ENCODE measurements at regions not wholly inside any gene's neighbourhood (a gene's known extent, or its start where the extent isn't known, plus 50 kb on each side); places are given as distances from the start of the nearest gene placed in this dataset.
A peak's percentile ranks its signal among the peaks of the same experiment; 100 is the strongest.

DNA sequence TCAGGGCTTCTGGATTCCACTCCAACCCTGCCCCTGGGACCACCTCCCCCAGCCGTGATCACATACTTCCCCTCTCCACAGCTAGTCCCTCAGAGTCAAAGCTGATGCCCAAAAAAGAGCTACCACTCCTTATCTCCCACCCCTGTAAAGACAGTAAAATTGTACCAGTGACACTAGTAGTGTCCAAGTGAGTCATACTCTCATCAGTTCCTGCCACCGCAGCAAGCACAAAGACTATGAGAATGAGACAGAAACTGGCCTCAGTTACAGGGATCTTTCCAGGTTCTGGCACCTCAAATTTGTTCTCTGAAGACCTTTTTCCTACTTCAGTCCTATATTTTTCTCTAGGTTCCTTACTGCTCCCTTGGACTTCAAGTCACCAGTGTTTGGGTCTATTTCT is 144.2 kb downstream of the SPRY2 start:
- H3K9me3 Mint-ChIP-seq: peaks cover 3% of the 10 kb centered on the region
- no peaks in the 10 kb centered on the region for H3K27me3 Mint-ChIP-seq
- H3K4me1 Mint-ChIP-seq: no peaks in the 10 kb centered on the region
- no peak overlapping the region for H3K4me3 Mint-ChIP-seq
- H3K27ac Mint-ChIP-seq (ENCODE audit: low read depth): no peak overlapping the region
- no peak for DNase-seq (ENCODE audit: low spot score in 2 of 2)
- no peak for ATAC-seq (replicated peaks; ENCODE audit: extremely low read depth, poor library complexity, severe bottlenecking)
- no peaks in the 10 kb centered on the region for H3K36me3 Mint-ChIP-seq (ENCODE audit: insufficient read depth)

DNA sequence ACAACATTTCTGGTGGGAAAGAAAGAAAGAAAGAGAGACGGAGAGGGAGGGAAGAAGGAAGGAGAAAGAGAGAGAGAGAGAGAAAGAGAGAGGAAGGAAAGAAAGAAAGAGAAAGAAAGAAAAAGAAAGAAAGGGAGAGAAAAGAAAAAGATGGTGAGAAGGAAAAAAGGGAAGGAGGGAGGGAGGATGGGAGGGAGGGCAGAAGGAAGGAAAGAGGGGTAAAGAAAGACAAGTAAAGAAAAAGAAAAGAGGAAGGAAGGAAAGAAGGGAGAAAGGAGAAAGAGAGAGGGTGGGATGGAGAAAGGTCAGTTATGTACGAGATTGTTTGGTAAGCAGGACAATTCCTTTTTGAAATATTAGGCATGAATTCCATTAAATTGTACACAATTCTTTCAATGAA is 145.3 kb downstream of the SPRY2 start:
- Mint-ChIP-seq H3K27ac (ENCODE audit: low read depth) (no peak overlapping the region), H3K9me3 (no peaks in the 10 kb centered on the region), H3K4me3 (no peak overlapping the region), H3K36me3 (ENCODE audit: insufficient read depth) (no peaks in the 10 kb centered on the region), H3K27me3 (no peaks in the 10 kb centered on the region), H3K4me1 (no peaks in the 10 kb centered on the region)
- no peak for ATAC-seq (replicated peaks; ENCODE audit: extremely low read depth, poor library complexity, severe bottlenecking)
- DNase-seq (ENCODE audit: low spot score in 2 of 2): no peak

DNA sequence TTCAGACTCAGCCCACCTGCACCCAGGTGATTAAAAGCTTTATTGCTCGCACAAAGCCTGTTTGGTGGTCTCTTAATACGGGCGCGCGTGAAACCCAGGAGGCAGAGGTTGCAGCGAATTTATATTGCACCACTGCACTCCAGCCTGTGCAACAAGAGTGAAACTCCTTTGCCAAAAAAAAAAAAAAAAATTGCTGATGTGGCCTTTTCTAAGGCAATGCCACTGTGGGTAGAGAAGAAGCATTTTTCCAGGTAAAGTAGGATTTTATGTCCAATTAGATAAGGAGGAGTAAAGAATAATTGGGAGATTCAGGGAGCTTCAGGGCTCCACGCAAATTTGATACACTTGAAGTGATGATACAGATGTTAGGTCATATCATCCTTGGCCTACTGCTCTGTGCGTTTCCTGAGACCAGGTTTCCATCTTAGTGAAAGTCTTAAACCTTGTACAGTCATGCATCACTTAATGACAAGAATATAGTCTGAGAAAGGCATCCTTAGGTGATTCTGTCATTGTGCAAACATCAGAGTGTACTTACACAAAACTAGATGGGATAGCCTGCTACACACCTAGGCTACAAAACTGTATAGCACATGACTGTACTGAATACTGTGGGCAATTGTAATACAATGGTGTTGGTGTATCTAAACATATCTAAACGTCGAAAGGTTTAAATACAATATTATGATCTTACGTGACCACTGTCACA is 150.9 kb downstream of the SPRY2 start:
- H3K9me3 Mint-ChIP-seq: no peaks in the 10 kb centered on the region
- no peak overlapping the region for H3K27ac Mint-ChIP-seq (ENCODE audit: low read depth)
- H3K27me3 Mint-ChIP-seq: no peaks in the 10 kb centered on the region

DNA sequence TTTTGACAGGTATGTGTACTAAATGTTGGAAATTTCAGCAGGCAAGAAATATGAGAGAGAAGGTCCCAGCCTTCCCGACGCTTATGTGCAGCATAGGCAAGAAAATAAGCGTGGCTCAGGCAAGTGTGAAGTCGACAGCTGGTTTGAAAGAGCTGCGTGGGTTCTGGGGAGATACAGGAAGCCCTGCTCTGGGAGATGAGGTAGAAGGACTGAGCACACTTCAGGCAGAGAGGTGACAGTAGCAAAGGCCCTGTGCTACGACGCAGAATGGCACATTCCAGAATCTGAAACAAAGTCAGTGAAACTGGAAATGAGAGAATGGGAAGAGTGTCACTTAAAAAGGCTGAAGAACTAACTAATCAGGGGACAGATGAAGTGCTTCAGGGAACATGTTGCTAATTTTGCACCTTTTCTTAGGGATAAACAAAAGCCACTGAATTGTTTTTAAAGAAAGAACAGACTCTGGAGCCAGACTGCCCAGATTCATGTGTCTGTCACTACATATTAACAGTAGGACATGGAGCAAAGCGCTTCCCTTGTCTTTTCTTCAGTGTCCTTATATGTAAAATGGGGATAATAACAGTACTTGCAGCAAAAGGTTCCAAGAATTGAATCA is 160.1 kb downstream of the SPRY2 start:
- Mint-ChIP-seq H3K4me3 (no peak overlapping the region), H3K27ac (ENCODE audit: low read depth) (no peak overlapping the region), H3K4me1 (no peaks in the 10 kb centered on the region), H3K36me3 (ENCODE audit: insufficient read depth) (no peaks in the 10 kb centered on the region), H3K27me3 (no peaks in the 10 kb centered on the region), H3K9me3 (peaks cover 5% of the 10 kb centered on the region)
- ATAC-seq (replicated peaks; ENCODE audit: extremely low read depth, poor library complexity, severe bottlenecking) (no peak), DNase-seq (ENCODE audit: low spot score in 2 of 2) (no peak)

More for the DNA sequence above, 150.9 kb downstream of the SPRY2 start:
- no peaks in the 10 kb centered on the region for H3K4me1 Mint-ChIP-seq
- no peak for ATAC-seq (replicated peaks; ENCODE audit: extremely low read depth, poor library complexity, severe bottlenecking)
- no peak for DNase-seq (ENCODE audit: low spot score in 2 of 2)
- H3K36me3 Mint-ChIP-seq (ENCODE audit: insufficient read depth): no peaks in the 10 kb centered on the region
- H3K4me3 Mint-ChIP-seq: no peak overlapping the region

DNA sequence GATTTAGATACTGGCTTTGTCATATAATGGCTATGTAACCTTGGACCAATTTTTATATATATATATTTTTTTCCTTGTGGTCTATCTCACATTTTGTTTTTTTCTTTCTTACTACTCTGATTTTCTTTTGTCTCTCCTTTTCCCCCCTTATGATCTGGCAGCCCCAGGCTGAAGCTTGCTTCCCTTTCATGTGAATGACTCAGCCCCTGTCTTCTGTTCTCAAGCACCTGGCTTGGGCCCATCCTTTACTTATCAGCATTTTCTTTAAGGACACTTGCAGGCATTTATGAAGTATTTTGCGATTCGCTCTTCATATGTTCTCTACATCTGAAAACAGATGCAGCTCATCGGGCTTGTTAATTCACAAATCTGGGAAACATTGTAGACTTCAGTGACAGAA is 163.6 kb downstream of the SPRY2 start:
- no peak for ATAC-seq (replicated peaks; ENCODE audit: extremely low read depth, poor library complexity, severe bottlenecking)

DNA sequence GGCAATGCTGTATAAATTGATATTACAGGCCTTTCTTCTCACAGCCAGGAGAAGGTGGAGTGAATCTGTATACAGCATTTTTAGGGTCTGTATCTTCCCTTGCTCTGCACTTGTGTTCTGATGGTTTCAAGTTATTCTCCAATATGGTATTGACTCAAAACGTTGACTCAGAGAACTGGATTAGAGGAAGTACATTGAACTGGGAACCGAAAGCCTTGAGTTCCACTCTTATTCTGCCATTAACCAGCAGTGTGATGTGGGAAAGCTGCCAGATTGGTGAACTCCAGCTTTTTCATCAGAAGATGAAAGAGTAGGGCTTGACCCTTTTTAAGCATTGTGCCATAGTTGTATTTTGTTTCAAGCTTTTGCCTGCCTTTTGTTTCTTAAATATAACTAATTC is 167.7 kb downstream of the SPRY2 start:
- no peaks in the 10 kb centered on the region for H3K36me3 Mint-ChIP-seq (ENCODE audit: insufficient read depth)
- H3K27ac Mint-ChIP-seq (ENCODE audit: low read depth): no peak overlapping the region
- H3K4me3 Mint-ChIP-seq: no peak overlapping the region
- no peaks in the 10 kb centered on the region for H3K27me3 Mint-ChIP-seq
- H3K4me1 Mint-ChIP-seq: no peaks in the 10 kb centered on the region
- DNase-seq (ENCODE audit: low spot score in 2 of 2) (no peak), ATAC-seq (replicated peaks; ENCODE audit: extremely low read depth, poor library complexity, severe bottlenecking) (no peak)
- peaks cover 5% of the 10 kb centered on the region for H3K9me3 Mint-ChIP-seq

More for the DNA sequence above, 163.6 kb downstream of the SPRY2 start:
- peaks cover 5% of the 10 kb centered on the region for H3K9me3 Mint-ChIP-seq
- no peak overlapping the region for H3K4me3 Mint-ChIP-seq
- H3K4me1 Mint-ChIP-seq: no peaks in the 10 kb centered on the region
- H3K36me3 Mint-ChIP-seq (ENCODE audit: insufficient read depth): no peaks in the 10 kb centered on the region
- no peak overlapping the region for H3K27ac Mint-ChIP-seq (ENCODE audit: low read depth)
- no peaks in the 10 kb centered on the region for H3K27me3 Mint-ChIP-seq
- DNase-seq (ENCODE audit: low spot score in 2 of 2): no peak

DNA sequence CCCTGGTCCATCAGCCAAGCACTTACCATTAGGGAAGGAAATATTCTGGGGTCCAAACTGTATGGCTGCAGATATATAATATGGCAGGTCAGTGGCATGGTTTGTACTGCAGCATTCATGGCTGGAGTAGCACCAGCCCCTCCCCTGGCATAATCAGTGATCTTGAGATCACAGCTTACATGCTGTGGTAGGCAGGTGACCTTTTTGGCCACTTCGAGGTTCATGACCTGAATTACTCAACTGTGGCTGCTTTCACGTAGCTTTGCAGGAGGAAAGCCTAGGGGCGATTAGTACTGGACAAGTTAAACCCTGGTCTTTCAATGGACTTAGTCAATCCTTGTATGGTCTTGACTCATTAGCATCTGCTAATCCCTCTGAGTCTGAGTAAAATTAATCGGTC is 169.8 kb downstream of the SPRY2 start:
- no peak for ATAC-seq (replicated peaks; ENCODE audit: extremely low read depth, poor library complexity, severe bottlenecking)
- no peaks in the 10 kb centered on the region for H3K36me3 Mint-ChIP-seq (ENCODE audit: insufficient read depth)
- H3K4me3 Mint-ChIP-seq: no peak overlapping the region
- no peak overlapping the region for H3K27ac Mint-ChIP-seq (ENCODE audit: low read depth)
- H3K27me3 Mint-ChIP-seq: no peaks in the 10 kb centered on the region
- peaks cover 5% of the 10 kb centered on the region for H3K9me3 Mint-ChIP-seq
- no peaks in the 10 kb centered on the region for H3K4me1 Mint-ChIP-seq
- no peak for DNase-seq (ENCODE audit: low spot score in 2 of 2)

DNA sequence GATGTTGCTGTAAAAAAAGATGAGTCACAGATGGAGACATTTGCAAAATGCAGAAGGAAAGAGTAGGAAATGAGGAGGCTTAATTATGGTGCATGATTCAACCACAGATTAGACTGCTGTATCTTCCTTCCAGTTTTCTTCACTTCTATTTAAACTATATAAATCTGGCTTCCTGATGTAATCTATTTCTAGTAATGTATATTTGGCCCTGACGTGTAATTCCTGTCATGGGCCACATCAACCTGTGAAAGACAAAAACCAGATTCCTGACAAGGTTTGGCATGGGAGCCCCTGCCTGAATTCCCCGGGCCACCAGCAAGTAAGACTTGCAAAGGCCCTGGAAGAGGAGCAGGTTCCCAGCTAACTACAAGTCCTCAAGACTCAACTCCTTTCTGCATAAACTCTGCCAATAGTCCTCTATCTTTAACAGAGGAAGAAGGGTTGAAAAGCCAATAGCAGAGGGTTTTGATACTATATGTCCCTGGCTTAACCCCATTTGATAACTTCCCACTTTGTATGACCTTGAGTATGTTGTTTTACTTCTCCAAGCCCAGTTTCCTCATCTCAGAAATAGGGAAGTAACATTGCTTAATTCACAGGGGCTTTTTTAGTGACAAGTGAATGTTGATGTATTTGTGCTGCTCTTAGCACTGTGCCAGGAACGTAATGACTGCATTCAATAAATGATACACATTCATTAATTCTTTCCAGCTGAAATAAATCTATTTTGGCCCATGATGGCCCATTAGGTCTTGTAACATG is 172.7 kb downstream of the SPRY2 start:
- no peaks in the 10 kb centered on the region for H3K27me3 Mint-ChIP-seq
- no peaks in the 10 kb centered on the region for H3K4me1 Mint-ChIP-seq
- no peaks in the 10 kb centered on the region for H3K36me3 Mint-ChIP-seq (ENCODE audit: insufficient read depth)
- DNase-seq (ENCODE audit: low spot score in 2 of 2) (no peak), ATAC-seq (replicated peaks; ENCODE audit: extremely low read depth, poor library complexity, severe bottlenecking) (peak; percentile 49)
- no peak overlapping the region for H3K27ac Mint-ChIP-seq (ENCODE audit: low read depth)
- H3K9me3 Mint-ChIP-seq: peaks cover 9% of the 10 kb centered on the region
- H3K4me3 Mint-ChIP-seq: no peak overlapping the region

DNA sequence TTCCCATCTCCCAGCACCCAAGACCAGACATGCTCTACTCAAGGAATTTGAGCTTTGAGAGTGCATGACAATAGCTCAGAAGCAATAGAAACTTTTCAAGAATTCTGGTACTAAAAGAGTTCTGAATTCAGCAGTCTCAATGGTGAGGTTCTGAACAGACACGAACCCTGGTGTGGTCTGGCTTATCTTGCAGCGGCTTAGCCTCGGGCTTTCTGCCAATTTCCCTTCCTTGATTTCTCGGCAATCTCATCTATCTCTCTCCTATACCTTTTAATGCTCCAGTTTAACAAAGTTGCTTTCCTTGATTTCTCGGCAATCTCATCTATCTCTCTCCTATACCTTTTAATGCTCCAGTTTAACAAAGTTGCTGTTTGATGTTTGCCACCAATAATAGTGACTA is 174.6 kb downstream of the SPRY2 start:
- DNase-seq (ENCODE audit: low spot score in 2 of 2) (no peak), ATAC-seq (replicated peaks; ENCODE audit: extremely low read depth, poor library complexity, severe bottlenecking) (no peak)
- no peaks in the 10 kb centered on the region for H3K4me1 Mint-ChIP-seq
- H3K9me3 Mint-ChIP-seq: peaks cover 10% of the 10 kb centered on the region
- no peak overlapping the region for H3K4me3 Mint-ChIP-seq
- H3K36me3 Mint-ChIP-seq (ENCODE audit: insufficient read depth): no peaks in the 10 kb centered on the region
- no peaks in the 10 kb centered on the region for H3K27me3 Mint-ChIP-seq
- no peak overlapping the region for H3K27ac Mint-ChIP-seq (ENCODE audit: low read depth)

DNA sequence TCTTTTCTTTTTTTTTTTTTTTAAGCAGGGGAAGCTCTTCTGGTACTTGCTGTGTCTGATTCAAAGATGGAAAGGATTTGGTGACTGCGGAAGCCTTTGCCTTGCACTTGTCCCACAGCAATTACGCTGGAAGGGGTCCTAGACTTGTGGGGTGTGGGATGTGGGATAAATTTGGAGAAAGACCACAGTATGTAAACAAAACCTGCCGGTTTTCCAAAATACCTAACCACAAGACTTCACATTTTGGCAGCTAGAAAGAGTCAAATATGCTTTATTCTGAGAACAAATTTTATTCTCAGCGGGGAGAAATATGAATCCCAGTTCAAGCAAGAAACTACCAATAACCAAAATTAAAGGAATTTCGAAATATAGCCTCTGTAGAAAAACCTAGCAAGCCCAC is 176.5 kb downstream of the SPRY2 start:
- Mint-ChIP-seq H3K9me3 (peaks cover 10% of the 10 kb centered on the region), H3K4me1 (no peaks in the 10 kb centered on the region), H3K4me3 (no peak overlapping the region), H3K27me3 (no peaks in the 10 kb centered on the region), H3K36me3 (ENCODE audit: insufficient read depth) (no peaks in the 10 kb centered on the region), H3K27ac (ENCODE audit: low read depth) (no peak overlapping the region)
- no peak for DNase-seq (ENCODE audit: low spot score in 2 of 2)
- no peak for ATAC-seq (replicated peaks; ENCODE audit: extremely low read depth, poor library complexity, severe bottlenecking)

DNA sequence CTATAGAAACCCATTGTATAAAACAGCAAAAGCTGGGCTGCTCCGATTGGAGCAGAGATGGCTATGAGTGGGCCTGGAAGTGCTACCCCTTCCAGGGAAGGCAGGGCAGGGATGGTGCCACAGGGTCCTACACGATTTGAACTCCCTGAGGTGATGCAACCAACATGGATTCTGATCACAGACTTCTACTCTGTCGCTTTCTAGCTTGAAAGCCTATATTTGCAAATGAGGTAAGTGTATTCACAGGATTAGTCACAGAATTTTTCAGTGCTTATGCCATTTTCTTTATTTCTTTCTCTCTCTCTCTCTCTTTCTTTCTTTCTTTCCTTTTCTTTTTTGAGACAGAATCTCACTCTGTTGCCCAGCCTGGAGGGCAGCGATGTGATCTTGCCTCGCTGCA is 179.0 kb downstream of the SPRY2 start:
- no peak overlapping the region for H3K27ac Mint-ChIP-seq (ENCODE audit: low read depth)
- H3K4me1 Mint-ChIP-seq: no peaks in the 10 kb centered on the region
- H3K36me3 Mint-ChIP-seq (ENCODE audit: insufficient read depth): no peaks in the 10 kb centered on the region
- no peak overlapping the region for H3K4me3 Mint-ChIP-seq
- H3K9me3 Mint-ChIP-seq: peaks cover 11% of the 10 kb centered on the region
- ATAC-seq (replicated peaks; ENCODE audit: extremely low read depth, poor library complexity, severe bottlenecking) (no peak), DNase-seq (ENCODE audit: low spot score in 2 of 2) (no peak)
- no peaks in the 10 kb centered on the region for H3K27me3 Mint-ChIP-seq

DNA sequence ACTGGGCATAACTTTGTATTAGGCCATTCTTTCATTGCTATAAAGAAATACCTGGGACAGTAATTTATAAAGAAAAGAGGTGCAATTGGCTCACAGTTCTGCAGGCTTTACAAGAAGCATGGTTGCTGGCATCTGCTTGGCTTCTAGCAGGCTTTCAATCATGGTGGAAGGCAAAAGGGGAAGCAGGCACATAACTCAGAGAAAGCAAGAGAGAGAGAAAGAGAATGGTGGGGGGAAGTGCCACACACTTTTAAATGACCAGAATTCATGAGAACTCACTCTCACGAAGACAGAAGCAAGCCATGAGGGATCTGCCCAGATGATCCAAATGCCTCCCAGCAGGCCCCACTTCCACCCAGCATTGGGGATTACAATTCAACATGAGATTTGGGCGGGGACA is 179.7 kb downstream of the SPRY2 start:
- Mint-ChIP-seq H3K27ac (ENCODE audit: low read depth) (no peak overlapping the region), H3K27me3 (no peaks in the 10 kb centered on the region), H3K36me3 (ENCODE audit: insufficient read depth) (no peaks in the 10 kb centered on the region), H3K4me1 (no peaks in the 10 kb centered on the region), H3K9me3 (peaks cover 11% of the 10 kb centered on the region), H3K4me3 (no peak overlapping the region)
- no peak for ATAC-seq (replicated peaks; ENCODE audit: extremely low read depth, poor library complexity, severe bottlenecking)
- no peak for DNase-seq (ENCODE audit: low spot score in 2 of 2)

DNA sequence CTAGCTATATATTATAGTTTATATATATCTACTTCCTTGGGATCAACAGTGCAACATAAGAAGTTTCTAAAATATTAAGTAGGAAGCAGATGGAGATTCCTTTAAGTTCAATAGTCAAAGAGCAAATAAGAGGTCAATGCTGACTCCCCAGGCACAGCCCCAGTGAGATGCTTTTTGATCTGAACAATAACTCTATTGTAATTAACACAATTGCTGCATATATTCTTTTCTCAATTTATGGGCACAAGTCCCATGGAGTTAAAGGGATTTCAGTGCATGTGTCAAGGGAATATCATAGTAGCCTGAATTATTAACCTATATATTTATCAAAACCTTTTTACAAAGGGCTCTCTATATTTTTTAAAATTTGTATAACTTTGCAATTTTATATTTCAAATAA is 180.8 kb downstream of the SPRY2 start:
- DNase-seq (ENCODE audit: low spot score in 2 of 2) (no peak), ATAC-seq (replicated peaks; ENCODE audit: extremely low read depth, poor library complexity, severe bottlenecking) (no peak)
- no peak overlapping the region for H3K4me3 Mint-ChIP-seq
- peaks cover 11% of the 10 kb centered on the region for H3K9me3 Mint-ChIP-seq
- H3K27ac Mint-ChIP-seq (ENCODE audit: low read depth): no peak overlapping the region
- H3K27me3 Mint-ChIP-seq: no peaks in the 10 kb centered on the region
- no peaks in the 10 kb centered on the region for H3K4me1 Mint-ChIP-seq
- H3K36me3 Mint-ChIP-seq (ENCODE audit: insufficient read depth): no peaks in the 10 kb centered on the region

Data from central memory CD8-positive, alpha-beta T cell (primary cell).